H1 (cell line): ENCODE measurements at regions not wholly inside any gene's neighbourhood (a gene's known extent, or its start where the extent isn't known, plus 50 kb on each side); places are given as distances from the start of the nearest gene placed in this dataset.

Source experiments
- CTCF ChIA-PET: fragments of 300-600 bp; sonication (Branson Sonifier 250); formaldehyde crosslinking; loops from one replicate; lab custom pipeline; 2021; ENCODE audit not compliant: partially characterized antibody; lab: Charles Lee
- POLR2A ChIA-PET: fragments of 300-600 bp; sonication (Branson Sonifier 250); formaldehyde crosslinking; loops from one replicate; lab custom pipeline; 2021; ENCODE audit warnings: inconsistent platforms; ENCODE audit not compliant: partially characterized antibody; lab: Charles Lee
- DNase-seq, 2 experiments: peaks; one replicate each; pipeline versions ENCODE4 v3.0.0 to v3.0.0-alpha.2; 2010 to 2022; ENCODE audit warnings: low spot score in 2 of 2, low read depth in 1 of 2, mixed read lengths in 1 of 2
- FAIRE-seq: peaks from 2 replicates; lab custom pipeline; 2011; peaks lifted over from hg19 to GRCh38; lab: Jason Lieb, UNC
- H2AFZ ChIP-seq: 2 replicates; pipeline ENCODE4 v1.8.1; 2012; ENCODE audit warnings: low read length, inconsistent platforms
- H2AK5ac ChIP-seq: 2 replicates; pipeline ENCODE4 v1.6.1; 2013; ENCODE audit warnings: low read depth, low read length
- H2BK120ac ChIP-seq: replicated peaks from 2 replicates; pipeline ENCODE3; 2013; ENCODE audit warnings: low read depth, low read length, inconsistent platforms
- H2BK12ac ChIP-seq: 2 replicates; pipeline ENCODE4 v1.6.1; 2013; ENCODE audit warnings: low read depth, low read length
- H2BK15ac ChIP-seq: 2 replicates; pipeline ENCODE4 v1.6.1; 2013; ENCODE audit warnings: low read length
- H2BK20ac ChIP-seq: 2 replicates; pipeline ENCODE4 v1.6.1; 2013; ENCODE audit warnings: low read length
- H2BK5ac ChIP-seq: 2 replicates; pipeline ENCODE4 v1.6.1; 2013; ENCODE audit warnings: low read depth, low read length
- H3K14ac ChIP-seq: 2 replicates; pipeline ENCODE4 v1.6.1; 2013; ENCODE audit warnings: inconsistent platforms; ENCODE audit not compliant: insufficient read length
- H3K18ac ChIP-seq: 2 replicates; pipeline ENCODE4 v1.6.1; 2013; ENCODE audit warnings: low read length; ENCODE audit errors: extremely low read depth
- H3K23ac ChIP-seq: 2 replicates; pipeline ENCODE4 v1.6.1; 2013; ENCODE audit warnings: inconsistent platforms; ENCODE audit not compliant: insufficient read length
- H3K23me2 ChIP-seq: 2 replicates; pipeline ENCODE4 v1.6.1; 2013; ENCODE audit warnings: low read depth, low read length
- H3K27ac ChIP-seq: 2 replicates; pipeline ENCODE4 v1.6.1; 2011; ENCODE audit warnings: low read depth, low read length, inconsistent platforms
- H3K27me3 ChIP-seq, 4 experiments: replicated peaks in 1 of 4; 1 replicate in 1 of 4; 2 replicates in 3 of 4; pipeline versions ENCODE4 v1.6.1 to v1.8.1; 2011 to 2013; ENCODE audit warnings: low read length in 3 of 4, mild to moderate bottlenecking in 3 of 4, inconsistent platforms in 2 of 4, mixed read lengths in 2 of 4, moderate library complexity in 1 of 4; ENCODE audit not compliant: control insufficient read depth in 3 of 4, insufficient read depth in 3 of 4; ENCODE audit errors: extremely low read depth in 1 of 4
- H3K36me3 ChIP-seq, 4 experiments: 2 replicates each; pipeline versions ENCODE4 v1.6.1 to v1.8.1; 2011 to 2013; ENCODE audit warnings: mild to moderate bottlenecking in 4 of 4, low read length in 3 of 4, moderate library complexity in 2 of 4, control low read depth in 1 of 4, inconsistent platforms in 1 of 4; ENCODE audit not compliant: insufficient read depth in 4 of 4, control insufficient read depth in 2 of 4
- H3K4ac ChIP-seq: replicated peaks from 2 replicates; pipeline ENCODE3; 2013; ENCODE audit warnings: low read length, low read depth, mixed read lengths, inconsistent platforms; ENCODE audit not compliant: insufficient read length
- H3K4me1 ChIP-seq, 4 experiments: replicated peaks in 1 of 4; 1 replicate in 1 of 4; 2 replicates in 3 of 4; pipeline versions ENCODE4 v1.6.1 to v1.8.1; 2011 to 2013; ENCODE audit warnings: low read length in 3 of 4, inconsistent platforms in 2 of 4, mixed read lengths in 1 of 4; ENCODE audit not compliant: insufficient read depth in 4 of 4, control insufficient read depth in 3 of 4
- H3K4me2 ChIP-seq, 2 experiments: 2 replicates each; pipeline versions ENCODE4 v1.6.1 to v1.8.1; 2011 to 2013; ENCODE audit warnings: low read depth in 2 of 2, low read length in 2 of 2, control low read depth in 1 of 2, inconsistent platforms in 1 of 2, mild to moderate bottlenecking in 1 of 2; ENCODE audit not compliant: insufficient read depth in 1 of 2
- H3K4me3 ChIP-seq, 4 experiments: fragments of 200-600, 300-600 bp in 1 of 4; sonication (generic), shearing (Covaris generic), sonication (Bioruptor Twin) in 1 of 4; 2 replicates each; pipeline versions ENCODE4 v1.5.1 to v1.8.1; 2011 to 2016; ENCODE audit warnings: low read length in 4 of 4, low read depth in 3 of 4, control low read depth in 2 of 4, inconsistent platforms in 2 of 4, mild to moderate bottlenecking in 2 of 4, mixed read lengths in 1 of 4, moderate library complexity in 1 of 4; ENCODE audit not compliant: insufficient read depth in 2 of 4; ENCODE audit errors: extremely low read depth in 1 of 4
- H3K56ac ChIP-seq: replicated peaks from 2 replicates; pipeline ENCODE3; 2013; ENCODE audit warnings: low read depth, mild to moderate bottlenecking, mixed read lengths, low read length, inconsistent platforms; ENCODE audit not compliant: insufficient read length
- H3K79me1 ChIP-seq: 2 replicates; pipeline ENCODE4 v1.6.1; 2013; ENCODE audit warnings: low read depth, low read length, control low read depth
- H3K79me2 ChIP-seq, 2 experiments: 2 replicates each; pipeline versions ENCODE4 v1.6.1 to v1.8.1; 2012 to 2013; ENCODE audit warnings: low read length in 2 of 2, mild to moderate bottlenecking in 2 of 2, inconsistent platforms in 1 of 2; ENCODE audit not compliant: insufficient read depth in 2 of 2, control insufficient read depth in 1 of 2
- H3K9ac ChIP-seq, 4 experiments: replicated peaks in 1 of 4; 1 replicate in 1 of 4; 2 replicates in 3 of 4; pipeline versions ENCODE4 v1.6.1 to v1.8.1; 2011 to 2013; ENCODE audit warnings: low read depth in 3 of 4, low read length in 3 of 4, control low read depth in 2 of 4, mild to moderate bottlenecking in 2 of 4, moderate library complexity in 2 of 4, inconsistent platforms in 1 of 4; ENCODE audit errors: extremely low read depth in 1 of 4
- H3K9me3 ChIP-seq, 2 experiments: 2 replicates each; pipeline versions ENCODE4 v1.6.1 to v1.8.1; 2012 to 2013; ENCODE audit warnings: mild to moderate bottlenecking in 2 of 2, moderate library complexity in 2 of 2, control low read depth in 1 of 2, inconsistent platforms in 1 of 2, low read depth in 1 of 2, low read length in 1 of 2, mixed read lengths in 1 of 2; ENCODE audit not compliant: insufficient read depth in 2 of 2
- H4K20me1 ChIP-seq, 2 experiments: replicated peaks in 1 of 2; 2 replicates each; pipeline versions ENCODE3 to v1.8.1; 2011 to 2013; ENCODE audit warnings: inconsistent platforms in 2 of 2, low read length in 2 of 2, mild to moderate bottlenecking in 1 of 2; ENCODE audit not compliant: insufficient read depth in 2 of 2, control insufficient read depth in 1 of 2
- H4K5ac ChIP-seq: 2 replicates; pipeline ENCODE4 v1.6.1; 2013; ENCODE audit warnings: low read length, low read depth, mixed read lengths, inconsistent platforms; ENCODE audit not compliant: insufficient read length
- H4K8ac ChIP-seq: 2 replicates; pipeline ENCODE4 v1.8.0; 2013; ENCODE audit warnings: mild to moderate bottlenecking, moderate library complexity, low read length, inconsistent platforms; ENCODE audit not compliant: insufficient read depth; ENCODE audit errors: extremely low read depth
- H4K91ac ChIP-seq: replicated peaks from 2 replicates; pipeline ENCODE3; 2013; ENCODE audit warnings: low read length, mixed read lengths, inconsistent platforms; ENCODE audit not compliant: insufficient read length
- EGR1 ChIP-seq: IDR thresholded peaks from 2 replicates; pipeline ENCODE4 v1.6.1; 2011; ENCODE audit warnings: low read depth, low read length, borderline replicate concordance
- KDM4A ChIP-seq: IDR thresholded peaks from one replicate; pipeline ENCODE4 v1.7.1; 2012; ENCODE audit warnings: low read depth, mild to moderate bottlenecking, moderate library complexity, low read length, inconsistent platforms; ENCODE audit not compliant: severe bottlenecking
- TAF1 ChIP-seq: IDR thresholded peaks from 2 replicates; pipeline ENCODE4 v1.6.1; 2011; ENCODE audit warnings: mild to moderate bottlenecking, low read depth, low read length
- WGBS, 2 experiments: shearing (Covaris generic) in 1 of 2; methylation state at CpG; one replicate each; pipeline versions ENCODE4 v1.1.6 to v1.1.7; 2013 to 2015; ENCODE audit warnings: low lambda C conversion rate in 2 of 2, mixed read lengths in 2 of 2, inconsistent platforms in 1 of 2, low coverage in 1 of 2, missing lambda C conversion rate in 1 of 2; ENCODE audit not compliant: insufficient replicate concordance in 2 of 2, insufficient coverage in 1 of 2, insufficient read length in 1 of 2; ENCODE audit errors: extremely low coverage in 1 of 2, missing lambda C conversion rate in 1 of 2; 5-methylcytosine and 5-hydroxymethylcytosine counted together

DNA sequence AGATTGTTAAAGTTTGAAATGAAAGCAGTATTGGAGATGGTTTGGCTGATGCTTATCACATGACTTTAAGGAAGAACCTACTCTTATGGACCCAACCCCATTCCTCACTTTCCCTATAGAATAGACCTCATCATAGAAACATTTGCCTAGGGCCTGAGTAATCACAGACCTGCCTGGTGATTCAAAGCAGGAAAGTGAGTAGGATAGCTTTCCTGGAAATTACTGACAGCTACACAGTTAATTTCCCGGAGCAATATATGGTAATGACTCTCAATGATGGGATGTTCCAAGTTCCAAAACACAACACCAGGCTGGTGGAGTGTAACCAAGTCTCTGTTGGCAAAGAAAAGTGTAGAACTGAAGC lies 233.8 kb downstream of the SIM1 start:
- Histone ChIP-seq H2BK20ac (no peak overlapping the region), H2AK5ac (no peak overlapping the region), H3K4me1 (peaks cover 0 to 9% (median 6%) of the 10 kb centered on the region in 4 experiments; a peak in 3 of 7 replicates), H3K36me3 (no peaks in the 10 kb centered on the region; a peak in 1 of 8 replicates), H4K8ac (no peak overlapping the region), H3K79me2 (no peaks in the 10 kb centered on the region), H2BK5ac (no peak overlapping the region), H4K91ac (no peak overlapping the region), H3K4me2 (no peak overlapping the region), H2AFZ (no peak overlapping the region), H3K27me3 (no peaks in the 10 kb centered on the region), H3K27ac (no peak overlapping the region), H3K9me3 (no peaks in the 10 kb centered on the region), H3K56ac (no peak overlapping the region), H2BK120ac (no peak overlapping the region), H2BK12ac (no peak overlapping the region), H3K79me1 (no peaks in the 10 kb centered on the region), H3K14ac (no peak overlapping the region), H3K4me3 (no peak overlapping the region), H3K23me2 (no peaks in the 10 kb centered on the region), H3K18ac (no peak overlapping the region), H3K23ac (no peak overlapping the region), H2BK15ac (no peak overlapping the region), H3K4ac (no peak overlapping the region), H3K9ac (no peak overlapping the region), H4K20me1 (no peaks in the 10 kb centered on the region), H4K5ac (no peak overlapping the region)
- DNase-seq (no peak), FAIRE-seq (no peak)
- ChIA-PET POLR2A (no interaction called here), CTCF (interaction anchor here (1.0 to 1.3 kb wide), 2 partner anchors 54 to 60 kb away, joined by 3 read pairs; no protein-coding TSS in a partner anchor)
- 94% methylated on average over 1 of the region's 1 CpG; no CpG with 5 or more reads in 1 of the 2 experiments for WGBS, 2 experiments
- TF ChIP-seq TAF1 (no peak), EGR1 (no peak), KDM4A (no peak)
